ENCODE measurements at regions not wholly inside any gene's neighbourhood (a gene's known extent, or its start where the extent isn't known, plus 50 kb on each side); places are given as distances from the start of the nearest gene placed in this dataset.

DNA sequence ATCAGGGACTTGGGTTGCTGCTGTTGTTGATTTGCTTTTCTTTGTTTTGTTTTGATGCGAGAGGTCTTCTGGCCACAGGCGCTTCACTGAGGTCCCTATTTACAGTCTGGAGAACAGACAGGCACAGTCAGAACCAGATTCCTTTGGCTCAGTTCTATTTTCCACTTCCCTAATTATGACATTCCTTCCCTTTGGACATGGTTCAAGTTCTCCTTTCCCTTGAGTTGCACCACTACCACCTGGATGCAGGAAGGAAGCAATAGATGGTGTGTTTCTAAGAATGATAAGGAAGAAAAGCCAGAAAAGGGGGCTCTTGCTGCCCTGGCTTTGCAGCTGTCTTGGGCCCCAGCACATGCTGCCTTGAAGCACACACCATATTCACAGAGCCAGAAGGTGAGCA is 160.6 kb downstream of the MAF start:
- DNase-seq, result no peak

- DNase-seq, result peak; percentile 43
Observed at GRCh38 chr16:79437764-79438751, 162.5 kb downstream of the MAF start.

DNA sequence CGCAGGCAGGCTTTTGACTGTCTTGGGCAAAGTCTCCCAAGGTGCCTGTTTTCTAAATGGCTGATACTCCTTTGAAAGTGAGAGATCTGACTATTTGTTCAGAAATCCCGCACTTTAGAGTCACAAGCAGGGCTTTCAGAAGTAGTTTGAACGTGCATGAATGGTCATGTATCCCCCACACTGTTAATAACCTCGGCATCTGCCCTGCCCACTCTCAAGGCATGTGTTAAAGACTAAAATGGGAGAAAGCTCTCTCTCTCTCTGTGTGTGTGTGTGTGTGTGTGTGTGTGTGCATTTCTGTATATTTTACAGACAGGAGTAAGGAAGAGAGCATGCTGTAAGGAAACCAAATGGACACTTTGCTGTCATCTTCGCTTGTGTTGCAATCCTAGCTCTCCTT is 163.7 kb downstream of the MAF start:
- no peak for DNase-seq

DNA sequence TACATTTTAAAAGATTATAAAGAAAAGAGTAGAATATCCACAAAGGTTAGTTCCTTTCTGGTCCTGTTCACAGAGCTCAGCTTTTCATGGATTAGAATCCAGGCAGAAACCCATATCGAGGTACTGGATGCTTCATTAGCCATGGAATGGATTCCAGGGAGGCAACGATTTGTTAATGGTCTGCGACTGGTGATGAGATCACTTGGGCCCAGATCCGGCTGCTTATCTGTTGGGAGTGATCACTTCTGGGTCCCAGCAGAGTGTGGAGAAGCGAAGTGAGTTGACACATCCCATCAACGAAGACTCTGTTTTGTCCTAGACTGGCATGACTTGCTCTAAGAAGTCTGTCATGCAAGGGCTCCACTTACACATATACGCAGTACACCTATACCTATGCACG is 165.8 kb downstream of the MAF start:
- no peak for DNase-seq

GRCh38 chr16:79434092-79434491 is 166.4 kb downstream of the MAF start:
- DNase-seq, result no peak

- DNase-seq, result no peak
Observed at GRCh38 chr16:79431923-79432322, 168.6 kb downstream of the MAF start.

DNA sequence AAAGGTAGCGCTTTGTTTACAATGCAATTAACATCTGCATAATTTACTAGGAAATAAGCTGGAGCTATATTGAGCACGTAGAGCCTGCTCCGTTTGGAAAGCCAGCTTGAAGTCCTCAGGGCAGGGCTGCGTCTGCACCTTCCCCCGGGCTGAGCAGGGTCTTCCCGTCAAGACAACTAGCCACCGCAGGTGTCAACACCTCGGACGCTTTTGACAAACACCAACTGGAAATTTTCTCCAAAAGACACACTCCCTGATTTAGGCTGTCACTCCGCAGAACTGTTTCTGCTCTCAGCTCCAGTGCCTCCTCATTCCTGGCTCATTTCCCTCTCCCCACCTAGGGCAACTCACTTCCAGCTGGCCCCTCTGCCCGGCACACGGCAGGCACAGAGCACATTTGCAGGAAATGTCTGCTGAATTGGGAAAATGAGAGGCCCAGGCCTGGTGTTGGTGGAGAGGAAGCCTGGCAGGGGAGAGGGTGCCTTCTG is 170.3 kb downstream of the MAF start:
- no peak for DNase-seq

DNA sequence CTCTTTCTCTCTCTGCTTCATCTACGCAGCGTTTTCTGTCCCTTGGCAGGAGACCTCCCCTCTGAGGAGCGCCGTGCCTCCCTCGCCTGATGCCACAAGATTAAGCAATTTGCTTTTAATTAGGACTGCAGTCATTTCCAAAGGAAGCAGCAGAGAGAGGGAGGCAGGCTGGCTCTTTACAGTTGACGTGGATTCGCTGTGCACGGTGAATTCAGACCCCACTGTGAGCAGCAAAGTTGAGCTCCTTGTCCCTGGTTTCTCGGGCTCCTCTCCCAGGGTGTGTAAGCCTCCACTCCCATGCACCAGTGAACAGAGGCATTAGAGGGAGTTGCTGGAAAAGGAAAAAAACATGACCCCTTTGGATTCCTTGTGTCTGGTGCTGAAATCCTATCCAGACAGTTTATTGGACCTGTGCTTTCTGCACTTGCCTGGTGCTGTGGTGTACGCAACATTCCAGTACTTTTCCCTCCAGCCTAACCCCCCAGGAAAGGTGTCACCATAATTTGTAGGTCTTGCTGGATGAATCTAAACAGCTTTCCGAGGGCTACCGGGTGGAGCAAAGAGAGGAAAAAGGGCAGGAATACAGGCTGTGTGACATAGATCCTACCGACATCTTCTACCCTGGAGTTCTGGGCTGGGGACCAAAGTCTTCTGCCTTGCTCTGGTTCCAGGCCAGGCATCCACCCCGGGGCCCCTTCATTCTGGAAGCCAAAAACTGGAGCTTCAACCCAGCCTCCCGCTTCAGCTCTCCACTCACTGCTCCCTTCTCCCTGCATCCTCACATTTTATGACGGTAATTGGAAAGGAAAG is 171.0 kb downstream of the MAF start:
- no peak for DNase-seq

- DNase-seq, result no peak
Observed at GRCh38 chr16:79426663-79427062, 173.9 kb downstream of the MAF start.

DNA sequence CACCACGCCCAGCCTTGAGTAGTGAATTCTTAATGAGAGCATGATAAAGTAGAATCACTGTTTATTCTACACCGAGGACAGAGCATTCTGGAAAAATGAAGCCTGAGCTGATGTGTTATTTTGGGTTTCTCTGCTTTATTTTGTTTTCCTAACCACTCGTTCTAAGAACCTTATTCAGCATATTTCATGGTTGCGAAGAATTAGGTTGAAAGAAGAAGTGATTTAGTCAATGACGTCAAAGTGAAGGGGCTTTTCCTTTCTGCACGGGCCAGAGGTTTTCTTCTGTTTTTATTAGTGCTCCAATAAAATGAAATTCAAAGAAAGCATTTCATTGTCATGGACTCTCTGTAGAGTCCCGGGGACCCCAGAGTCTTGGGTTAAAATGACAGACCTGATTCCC is 178.5 kb downstream of the MAF start:
- no peak for DNase-seq

- no peak for DNase-seq
Observed at GRCh38 chr16:79421126-79421525, 179.4 kb downstream of the MAF start.

DNA sequence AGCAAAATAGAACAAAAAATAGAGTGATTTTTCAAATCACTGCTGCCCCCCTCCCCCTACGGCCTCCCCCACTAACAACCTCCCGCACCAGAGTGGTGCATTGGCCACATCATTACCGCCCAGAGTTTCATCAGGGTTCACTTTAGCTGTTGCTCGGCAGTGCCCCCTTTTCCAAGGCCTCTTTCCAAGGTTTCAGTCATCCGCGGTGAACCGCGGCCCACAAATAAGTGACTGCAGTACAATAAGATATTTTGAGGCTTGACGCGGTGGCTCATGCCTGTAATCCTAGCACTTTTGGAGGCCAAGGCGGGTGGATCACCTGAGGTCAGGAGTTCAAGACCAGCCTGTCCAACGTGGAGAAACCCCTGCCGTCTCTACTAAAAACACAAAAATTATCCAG is 180.0 kb downstream of the MAF start:
- no peak for DNase-seq

GRCh38 chr16:79419148-79419547 is 181.4 kb downstream of the MAF start:
- no peak for DNase-seq

DNA sequence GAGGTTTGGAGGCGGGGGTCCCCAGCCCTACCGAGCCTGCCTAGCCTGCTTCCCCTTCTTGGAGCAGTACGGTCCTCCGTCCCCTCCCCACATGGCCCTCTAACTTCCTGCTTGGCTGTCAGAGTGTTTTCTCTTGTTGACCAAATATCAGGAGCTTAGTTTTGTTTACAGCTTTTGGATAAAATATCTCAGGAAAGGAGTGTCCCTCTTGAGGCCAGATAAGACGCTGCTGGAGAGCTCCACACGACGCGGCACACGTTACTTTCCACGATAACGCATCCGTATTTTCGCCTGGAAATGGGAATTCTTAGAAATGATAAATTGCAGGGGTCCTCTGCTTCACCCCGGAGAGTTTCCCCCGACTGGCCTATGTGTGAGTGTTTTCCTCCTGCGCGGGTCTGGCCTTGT is 182.9 kb downstream of the MAF start:
- no peak for DNase-seq

GRCh38 chr16:79415983-79416640 is 184.4 kb downstream of the MAF start:
- no peak for DNase-seq

DNA sequence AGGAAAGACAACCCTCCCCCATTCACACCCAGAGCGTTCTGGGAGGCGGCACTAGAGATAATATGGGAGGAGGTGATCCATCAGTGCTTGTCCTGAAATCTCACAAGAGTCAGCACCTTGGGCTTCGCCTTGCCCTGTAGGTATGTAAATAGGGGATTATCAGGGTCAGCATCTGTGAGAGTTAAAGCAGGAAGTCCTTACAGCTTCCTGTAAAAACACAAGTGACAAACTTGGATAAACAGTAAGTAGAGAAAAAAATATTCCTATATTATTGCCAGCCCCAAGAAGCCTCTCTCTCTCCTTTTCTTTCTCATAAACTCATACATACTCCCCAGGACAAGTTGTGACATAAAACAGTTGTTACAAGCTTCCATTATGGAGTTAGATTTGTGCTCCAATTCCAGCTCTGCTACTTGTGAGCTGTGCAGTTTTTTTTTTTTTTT is 187.7 kb downstream of the MAF start:
- no peak for DNase-seq

GRCh38 chr16:79411805-79412204 is 188.7 kb downstream of the MAF start:
- DNase-seq, result no peak

GRCh38 chr16:79411357-79411756 is 189.2 kb downstream of the MAF start:
- no peak for DNase-seq

DNA sequence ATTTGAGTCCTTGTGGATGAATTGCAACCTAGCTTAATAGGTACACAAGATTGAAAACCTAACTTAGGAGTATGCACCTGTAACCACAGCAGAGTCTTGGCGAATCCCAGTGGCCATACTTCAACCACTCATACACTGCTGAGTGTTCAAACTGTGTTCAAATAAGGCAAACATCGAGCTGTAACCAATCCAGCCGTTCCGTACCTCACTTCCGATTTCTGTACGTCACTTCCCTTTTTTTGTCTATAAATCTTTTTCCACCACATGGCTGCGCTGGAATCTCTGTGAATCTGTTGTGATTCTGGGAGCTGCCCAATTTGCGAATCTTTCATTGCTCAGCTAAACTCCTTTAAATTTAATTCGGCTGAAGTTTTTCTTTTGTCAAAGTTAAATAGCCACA is 190.6 kb downstream of the MAF start:
- DNase-seq, result no peak

- no peak for DNase-seq
Observed at GRCh38 chr16:79408355-79408754, 192.2 kb downstream of the MAF start.

- DNase-seq, result no peak
Observed at GRCh38 chr16:79407461-79408135, 192.9 kb downstream of the MAF start.

GRCh38 chr16:79407005-79407404 is 193.5 kb downstream of the MAF start:
- DNase-seq, result no peak
